ENCODE measurements at regions not wholly inside any gene's neighbourhood (a gene's known extent, or its start where the extent isn't known, plus 50 kb on each side); places are given as distances from the start of the nearest gene placed in this dataset.
"Not testable (repeated sequence)": the region's sequence is repeated elsewhere in the genome, so short reads cannot be mapped to it uniquely, and the experiment has no call there.

- dilution Hi-C loops (cut with MboI; ENCODE audit: extremely low pct_ligation_motif_present, low sequenced_read_pairs) (no loop called here), intact Hi-C loops (cut with micrococcal nuclease) (no loop called here)
- H3K9me1 ChIP-seq (replicated peaks; ENCODE audit: control insufficient read depth, extremely low read depth, insufficient read depth, low read length), result no peaks in the 10 kb centered on the region
- no peaks in the 10 kb centered on the region for H3K27me3 ChIP-seq (ENCODE audit: control insufficient read depth in 2 of 2, insufficient read depth in 2 of 2, low read length in 2 of 2)
- H3K9me3 ChIP-seq (replicated peaks; ENCODE audit: control insufficient read depth, insufficient read depth, low read length), result no peaks in the 10 kb centered on the region
- ChIA-PET CTCF (interaction anchor here (0.7 to 2.0 kb wide), 6 partner anchors 18 to 565 kb away, joined by 3 to 8 read pairs (median 3); partner anchors contain the start of gene ARL4A), POLR2A (interaction anchor here (0.8 to 1.1 kb wide), 2 partner anchors 253 to 338 kb away, joined by 3 read pairs; no protein-coding TSS in a partner anchor)
- no peaks in the 10 kb centered on the region for H3K79me2 ChIP-seq (ENCODE audit: control insufficient read depth, insufficient read depth, low read length)
- H3K4me2 ChIP-seq (ENCODE audit: insufficient read depth, low read length), result no peak overlapping the region
- H3K9ac ChIP-seq (replicated peaks; ENCODE audit: extremely low read depth, insufficient read depth, low read length), result no peak overlapping the region
- H3K4me1 ChIP-seq (ENCODE audit: control insufficient read depth, extremely low read depth, insufficient read depth, low read length), result peaks cover 18% of the 10 kb centered on the region
- peak; percentile 96 for DNase-seq (ENCODE audit: low read depth, low spot score)
- H3K4me3 ChIP-seq (replicated peaks in 1 of 3; ENCODE audit: insufficient read depth in 1 of 3, low read depth in 1 of 3, low read length in 3 of 3), result no peak overlapping the region
- TF ChIP-seq EZH2 (IDR thresholded peaks at IDR 0.05; ENCODE audit: borderline replicate concordance, low read depth, low read length, severe bottlenecking), result no peak
- no peak for TF ChIP-seq POLR2A (IDR thresholded peaks at IDR 0.05; ENCODE audit: low read depth, low read length)
- BruUV-seq (replicated peaks), result no TSS peak
- FAIRE-seq, result no peak
- H3K36me3 ChIP-seq (ENCODE audit: control insufficient read depth in 2 of 2, extremely low read depth in 1 of 2, insufficient read depth in 2 of 2, low read length in 2 of 2), result no peaks in the 10 kb centered on the region
- no peaks in the 10 kb centered on the region for H4K20me1 ChIP-seq (replicated peaks; ENCODE audit: control insufficient read depth, extremely low read depth, insufficient read depth, low read length)
- no peak overlapping the region for H3K27ac ChIP-seq (ENCODE audit: insufficient read depth, low read depth, low read length)
- H2AFZ ChIP-seq (ENCODE audit: low read depth, low read length), result no peak overlapping the region
Measured at GRCh38 chr7:13024121-13024674, 336.8 kb downstream of the ARL4A start.

DNA sequence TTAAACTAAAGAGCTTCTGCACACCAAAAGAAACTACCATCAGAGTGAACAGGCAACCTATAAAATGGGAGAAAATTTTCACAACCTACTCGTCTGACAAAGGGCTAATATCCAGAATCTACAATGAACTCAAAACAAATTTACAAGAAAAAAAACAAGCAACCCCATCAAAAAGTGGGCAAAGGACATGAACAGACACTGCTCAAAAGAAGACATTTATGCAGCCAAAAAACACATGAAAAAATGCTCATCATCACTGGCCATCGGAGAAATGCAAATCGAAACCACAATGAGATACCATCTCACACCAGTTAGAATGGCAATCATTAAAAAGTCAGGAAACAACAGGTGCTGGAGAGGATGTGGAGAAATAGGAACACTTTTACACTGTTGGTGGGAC is 337.6 kb downstream of the ARL4A start:
- CTCF ChIA-PET, result interaction anchor here (2.0 kb wide), 1 partner anchor 91 kb away, joined by 8 read pairs; no protein-coding TSS in a partner anchor
- intact Hi-C loops (cut with micrococcal nuclease), result loop anchor here (5.0 kb wide), 2 partner anchors 92 to 253 kb away; no protein-coding TSS in a partner anchor
- H3K27me3 ChIP-seq (ENCODE audit: control insufficient read depth in 2 of 2, insufficient read depth in 2 of 2, low read length in 2 of 2); H3K9me1 ChIP-seq (replicated peaks; ENCODE audit: control insufficient read depth, extremely low read depth, insufficient read depth, low read length); H3K4me2 ChIP-seq (ENCODE audit: insufficient read depth, low read length); BruUV-seq (replicated peaks); FAIRE-seq; POLR2A ChIA-PET; H3K4me3 ChIP-seq (replicated peaks in 1 of 3; ENCODE audit: insufficient read depth in 1 of 3, low read depth in 1 of 3, low read length in 3 of 3); H3K9ac ChIP-seq (replicated peaks; ENCODE audit: extremely low read depth, insufficient read depth, low read length); dilution Hi-C loops (cut with MboI; ENCODE audit: extremely low pct_ligation_motif_present, low sequenced_read_pairs); DNase-seq (ENCODE audit: low read depth, low spot score); H4K20me1 ChIP-seq (replicated peaks; ENCODE audit: control insufficient read depth, extremely low read depth, insufficient read depth, low read length); H3K79me2 ChIP-seq (ENCODE audit: control insufficient read depth, insufficient read depth, low read length); H3K36me3 ChIP-seq (ENCODE audit: control insufficient read depth in 2 of 2, extremely low read depth in 1 of 2, insufficient read depth in 2 of 2, low read length in 2 of 2); H3K9me3 ChIP-seq (replicated peaks; ENCODE audit: control insufficient read depth, insufficient read depth, low read length); H3K27ac ChIP-seq (ENCODE audit: insufficient read depth, low read depth, low read length); H2AFZ ChIP-seq (ENCODE audit: low read depth, low read length): not testable (repeated sequence)
- peaks cover 18% of the 10 kb centered on the region for H3K4me1 ChIP-seq (ENCODE audit: control insufficient read depth, extremely low read depth, insufficient read depth, low read length)

All from endothelial cell of umbilical vein (primary cell).